ENCODE measurements at regions not wholly inside any gene's neighbourhood (a gene's known extent, or its start where the extent isn't known, plus 50 kb on each side); places are given as distances from the start of the nearest gene placed in this dataset.

DNA sequence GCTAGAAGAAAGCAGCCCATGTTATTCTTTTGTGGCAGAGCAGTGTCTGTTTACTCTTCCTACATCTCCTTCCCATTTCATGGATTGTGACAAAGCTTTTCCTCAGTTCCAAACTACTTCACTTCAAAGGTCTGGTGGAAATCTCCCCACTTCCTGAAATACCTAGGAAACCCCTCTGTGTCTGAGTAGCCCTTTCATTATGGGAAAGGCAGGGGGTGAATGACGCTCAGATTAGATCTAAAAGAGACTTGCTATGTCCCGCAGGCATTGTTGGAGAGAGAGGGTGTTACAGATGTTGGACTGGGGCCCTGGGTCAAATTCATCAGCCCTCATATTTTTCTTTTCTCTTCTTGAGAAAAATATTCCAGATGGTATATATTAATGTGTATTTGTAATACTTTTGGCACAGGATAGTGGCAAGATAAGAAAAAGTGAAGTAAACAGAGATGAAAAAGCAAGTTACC, 675.0 kb downstream of the IRS1 start:
- TF ChIP-seq, protein P1, sequence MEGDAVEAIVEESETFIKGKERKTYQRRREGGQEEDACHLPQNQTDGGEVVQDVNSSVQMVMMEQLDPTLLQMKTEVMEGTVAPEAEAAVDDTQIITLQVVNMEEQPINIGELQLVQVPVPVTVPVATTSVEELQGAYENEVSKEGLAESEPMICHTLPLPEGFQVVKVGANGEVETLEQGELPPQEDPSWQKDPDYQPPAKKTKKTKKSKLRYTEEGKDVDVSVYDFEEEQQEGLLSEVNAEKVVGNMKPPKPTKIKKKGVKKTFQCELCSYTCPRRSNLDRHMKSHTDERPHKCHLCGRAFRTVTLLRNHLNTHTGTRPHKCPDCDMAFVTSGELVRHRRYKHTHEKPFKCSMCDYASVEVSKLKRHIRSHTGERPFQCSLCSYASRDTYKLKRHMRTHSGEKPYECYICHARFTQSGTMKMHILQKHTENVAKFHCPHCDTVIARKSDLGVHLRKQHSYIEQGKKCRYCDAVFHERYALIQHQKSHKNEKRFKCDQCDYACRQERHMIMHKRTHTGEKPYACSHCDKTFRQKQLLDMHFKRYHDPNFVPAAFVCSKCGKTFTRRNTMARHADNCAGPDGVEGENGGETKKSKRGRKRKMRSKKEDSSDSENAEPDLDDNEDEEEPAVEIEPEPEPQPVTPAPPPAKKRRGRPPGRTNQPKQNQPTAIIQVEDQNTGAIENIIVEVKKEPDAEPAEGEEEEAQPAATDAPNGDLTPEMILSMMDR (IDR thresholded peaks at IDR 0.05) = no peak
- no peak for TF ChIP-seq POLR2A (IDR thresholded peaks at IDR 0.05)

Measured in heart left ventricle (tissue), 13 donors.